ENCODE measurements at regions not wholly inside any gene's neighbourhood (a gene's known extent, or its start where the extent isn't known, plus 50 kb on each side); places are given as distances from the start of the nearest gene placed in this dataset.
"Not testable (repeated sequence)": the region's sequence is repeated elsewhere in the genome, so short reads cannot be mapped to it uniquely, and the experiment has no call there.

DNA sequence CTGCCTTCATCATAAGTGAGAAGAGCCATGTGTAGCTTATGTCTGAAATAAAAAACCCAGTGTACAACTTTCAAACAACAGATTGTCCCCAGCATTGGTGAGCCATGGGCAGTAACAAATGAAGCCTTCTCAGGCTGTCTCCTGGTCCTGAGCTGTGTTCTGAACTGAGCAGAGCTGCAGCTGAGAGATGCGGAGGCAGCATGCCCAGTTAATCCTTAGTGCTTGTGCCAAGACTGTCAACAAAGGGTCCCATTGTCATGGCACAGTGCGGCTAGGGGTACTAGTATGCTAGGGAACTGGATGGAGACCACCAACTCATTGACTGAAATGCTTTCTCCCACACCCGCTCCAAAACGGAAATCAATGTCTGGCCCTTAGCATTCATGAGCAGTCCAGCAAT lies 154.3 kb downstream of the RMST start:
- no peak for DNase-seq

DNA sequence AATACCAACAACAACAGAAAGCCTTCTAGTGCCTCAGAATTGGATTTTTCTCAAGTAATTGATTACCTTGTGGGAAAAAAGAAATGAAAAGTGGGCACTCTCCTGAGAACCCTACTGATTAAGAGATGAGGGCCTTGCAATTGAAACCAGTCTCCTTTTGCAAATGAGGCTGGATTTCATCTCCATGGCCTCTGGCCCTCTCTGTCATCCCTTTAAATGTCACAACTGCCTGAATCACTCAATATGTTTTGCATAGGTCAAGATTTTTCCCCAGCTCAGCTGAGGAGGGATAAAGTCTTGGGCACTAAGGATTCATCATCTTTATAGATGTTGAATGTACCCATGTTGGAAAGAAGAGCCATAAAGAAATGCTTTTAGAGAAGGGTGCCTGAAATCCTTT lies 166.4 kb downstream of the RMST start:
- no peak for DNase-seq

DNA sequence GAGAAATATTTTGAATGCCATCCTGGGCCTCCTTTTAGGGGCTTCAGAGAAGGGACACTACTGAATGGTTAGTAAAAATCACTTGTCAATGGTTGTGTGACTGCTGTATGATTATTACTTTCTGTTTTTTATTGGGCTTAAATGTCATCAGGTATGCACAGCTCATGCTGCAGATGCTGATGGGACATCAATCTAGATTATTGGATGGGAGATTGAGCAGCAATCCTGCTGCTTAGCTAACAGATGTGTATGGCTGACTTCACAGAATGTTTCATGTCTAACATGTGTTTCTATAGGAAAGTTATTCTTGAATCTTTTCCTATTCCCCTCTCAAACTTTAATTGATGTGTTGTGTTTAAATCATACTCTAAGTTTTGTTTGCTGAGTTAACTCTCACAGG lies 166.8 kb downstream of the RMST start:
- no peak for DNase-seq

DNA sequence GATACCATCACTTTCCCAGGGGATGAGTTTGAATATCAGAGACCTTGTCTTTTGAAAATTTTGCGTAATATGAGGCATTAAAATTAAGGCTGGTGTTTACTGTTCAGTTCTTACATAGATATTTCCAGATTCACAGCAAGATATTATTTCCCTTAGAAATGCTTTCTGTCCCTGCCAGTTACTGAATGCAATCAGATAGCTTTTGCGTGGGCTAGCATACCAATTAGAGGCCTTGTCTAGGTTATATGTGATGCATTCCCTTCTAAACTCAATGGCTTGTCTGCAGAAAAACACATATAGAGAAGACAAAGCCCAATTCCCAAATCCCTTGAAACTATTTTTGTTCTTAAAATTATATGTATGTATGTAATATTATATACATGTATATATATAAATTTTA lies 167.8 kb downstream of the RMST start:
- no peak for DNase-seq

DNA sequence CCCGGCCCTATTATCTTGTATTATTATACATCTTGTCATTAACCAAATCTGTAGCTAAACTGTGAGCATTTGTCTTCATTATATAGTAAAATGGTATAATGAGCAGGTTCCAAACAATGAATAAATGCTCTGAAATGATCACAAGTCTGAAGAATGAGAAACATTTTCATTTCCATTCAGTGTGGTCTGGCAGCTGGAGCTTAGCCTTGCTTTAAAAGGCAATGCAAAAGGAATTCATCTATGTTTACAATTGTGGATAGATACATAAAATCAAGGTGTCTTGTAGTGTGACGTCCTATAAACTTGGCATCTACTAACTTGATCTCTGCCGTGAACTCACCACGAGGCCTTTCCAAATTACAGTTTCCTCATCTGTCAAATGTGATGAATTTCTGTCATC lies 168.3 kb downstream of the RMST start:
- DNase-seq, result no peak

DNA sequence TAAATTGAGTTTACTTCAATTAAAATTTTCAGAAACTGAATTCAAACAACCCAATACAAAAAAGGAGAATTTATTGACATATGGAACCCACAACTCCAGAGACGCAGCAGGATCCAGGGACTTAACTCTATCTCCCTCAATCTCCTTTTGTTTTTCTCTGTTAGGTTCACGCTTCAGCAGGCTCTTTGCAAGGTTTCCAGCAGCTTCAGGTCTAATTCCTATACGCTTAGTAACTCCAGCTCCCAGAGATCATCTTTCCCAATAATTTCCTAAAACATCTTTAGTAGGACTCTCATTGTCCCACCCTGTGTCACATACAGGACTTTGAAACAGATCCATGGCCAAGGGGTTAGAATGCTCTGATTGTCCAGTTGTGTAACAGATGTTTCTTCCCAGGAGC lies 175.2 kb downstream of the RMST start:
- no peak for DNase-seq

DNA sequence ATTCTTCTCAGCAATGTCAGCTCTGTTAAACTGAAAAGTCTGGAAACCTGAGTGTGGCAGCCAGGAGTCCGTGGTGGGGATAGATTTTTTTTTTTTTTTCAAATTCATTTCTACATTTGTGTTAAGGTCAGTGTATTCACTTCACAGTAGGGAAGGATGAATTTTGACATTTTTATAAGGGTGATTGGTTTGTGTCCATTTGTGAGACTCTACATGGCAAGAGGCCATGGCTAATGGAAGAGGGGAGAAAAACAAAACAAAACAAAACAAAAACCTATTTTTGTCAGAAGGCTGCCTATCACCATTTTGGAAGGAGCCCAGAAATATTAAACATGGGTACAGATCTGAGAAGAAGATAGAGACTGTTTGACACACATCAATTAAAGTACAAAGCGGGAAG lies 176.1 kb downstream of the RMST start:
- no peak for DNase-seq

DNA sequence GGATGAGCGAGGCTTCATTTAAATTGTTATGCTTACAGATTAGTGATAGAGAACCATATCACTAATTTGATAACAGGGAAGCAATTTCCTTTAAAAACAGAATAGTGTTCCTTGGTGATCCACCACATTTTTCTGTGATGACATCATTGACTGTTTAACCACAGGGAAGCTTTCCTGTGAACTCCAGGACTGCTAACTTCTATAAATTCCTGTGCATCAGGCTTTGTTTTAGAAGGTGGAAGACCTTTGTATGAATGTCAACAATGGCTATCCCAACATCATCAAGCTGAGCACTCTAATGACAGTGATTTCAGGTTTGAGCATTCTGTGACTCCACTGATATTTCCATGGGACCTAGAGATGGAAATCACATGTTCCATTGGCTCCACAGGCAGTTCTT lies 177.1 kb downstream of the RMST start:
- DNase-seq, result no peak

DNA sequence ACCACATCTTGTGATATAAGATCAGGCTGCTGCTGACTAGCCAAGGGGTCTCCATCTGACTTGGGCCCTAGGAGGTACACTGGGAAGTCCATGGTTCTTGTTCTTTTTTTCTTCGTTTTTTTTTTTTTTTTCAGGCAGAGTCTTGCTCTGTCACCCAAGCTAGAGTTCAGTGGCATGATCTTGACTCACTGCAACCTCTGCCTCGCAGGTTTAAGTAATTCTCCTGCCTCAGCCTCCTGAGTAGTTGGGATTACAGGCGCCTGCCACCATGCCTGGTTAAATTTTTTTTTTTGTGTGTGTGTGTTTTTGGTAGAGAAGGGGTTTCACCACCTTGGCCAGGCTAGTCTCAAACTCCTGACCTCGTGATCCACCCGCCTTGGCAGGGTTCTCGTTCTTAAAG lies 178.2 kb downstream of the RMST start:
- DNase-seq, result no peak

DNA sequence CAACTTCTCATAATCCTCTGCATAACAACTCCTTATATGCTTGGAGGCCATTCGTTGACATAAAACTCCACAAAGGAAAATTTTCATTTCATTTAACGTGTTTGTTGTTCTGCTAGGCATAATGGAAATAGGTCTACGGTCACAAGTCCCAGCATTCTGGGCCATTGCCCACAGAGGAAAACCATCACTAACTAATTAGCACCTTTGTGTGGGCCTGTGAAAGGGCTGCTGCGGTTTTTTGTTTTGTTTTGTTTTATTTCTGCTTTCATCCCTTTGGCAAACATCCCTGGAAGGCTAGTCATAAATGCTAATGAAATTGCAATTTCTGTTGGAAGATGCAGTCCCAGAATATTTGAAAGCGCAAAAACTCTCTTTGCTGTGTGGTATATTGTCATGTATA lies 180.3 kb downstream of the RMST start:
- no peak for DNase-seq

DNA sequence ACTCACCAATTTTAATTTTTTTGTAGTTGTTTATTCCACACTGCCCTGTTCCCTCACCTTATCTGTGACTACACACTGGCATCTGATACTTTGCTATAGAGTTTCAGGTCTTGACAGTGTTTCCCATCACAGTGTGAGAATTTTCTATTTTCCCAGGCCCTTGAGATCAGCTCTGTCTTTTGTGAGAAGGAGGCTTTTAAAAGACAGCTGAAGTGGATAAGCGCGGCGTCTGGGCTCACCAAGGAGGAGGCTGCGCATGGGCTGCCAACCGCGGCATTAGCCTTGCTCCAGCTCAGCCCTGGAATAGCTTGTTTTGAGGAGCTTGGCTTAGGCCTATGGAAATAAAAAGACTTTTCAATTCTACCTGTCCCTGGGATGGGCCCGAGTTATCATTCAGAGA lies 181.3 kb downstream of the RMST start:
- no peak for DNase-seq

DNA sequence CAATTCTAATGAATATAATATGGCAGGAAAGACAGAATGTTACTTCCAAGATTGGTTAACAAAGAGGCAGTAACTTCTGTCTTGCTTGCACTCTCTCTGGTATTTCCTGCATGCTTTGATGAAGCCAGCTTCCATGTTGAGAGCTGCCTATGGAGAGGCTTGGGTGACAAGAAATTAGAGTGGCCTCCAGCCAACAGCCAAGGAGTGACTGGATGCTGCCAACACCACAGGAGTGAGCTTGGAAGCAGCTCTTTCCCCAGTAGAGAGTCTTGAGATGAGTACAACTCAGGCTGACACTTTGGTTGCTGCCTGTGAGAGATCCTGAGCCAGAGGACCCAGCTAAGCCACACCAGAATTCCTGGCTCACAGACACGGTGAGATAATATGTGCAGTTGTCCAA lies 183.1 kb downstream of the RMST start:
- no peak for DNase-seq

DNA sequence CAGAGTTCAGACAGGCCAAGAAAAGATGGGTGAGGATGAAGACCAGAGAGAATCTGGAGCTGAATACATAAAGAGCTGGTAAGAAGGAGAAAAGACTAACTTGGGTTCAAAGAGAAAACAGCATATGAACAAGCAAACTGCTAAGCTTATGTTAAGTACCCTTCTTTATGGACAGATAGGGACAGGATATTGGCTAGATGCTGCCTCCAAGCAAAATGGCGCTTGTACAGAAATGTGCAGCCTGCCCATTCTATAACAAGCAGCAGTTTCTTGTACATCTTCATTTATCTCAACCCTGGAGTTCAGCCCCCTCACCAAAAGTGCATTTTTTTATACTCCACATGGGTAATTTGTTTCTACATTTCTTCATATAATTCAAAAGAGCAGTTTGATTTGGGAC lies 184.5 kb downstream of the RMST start:
- DNase-seq, result no peak

DNA sequence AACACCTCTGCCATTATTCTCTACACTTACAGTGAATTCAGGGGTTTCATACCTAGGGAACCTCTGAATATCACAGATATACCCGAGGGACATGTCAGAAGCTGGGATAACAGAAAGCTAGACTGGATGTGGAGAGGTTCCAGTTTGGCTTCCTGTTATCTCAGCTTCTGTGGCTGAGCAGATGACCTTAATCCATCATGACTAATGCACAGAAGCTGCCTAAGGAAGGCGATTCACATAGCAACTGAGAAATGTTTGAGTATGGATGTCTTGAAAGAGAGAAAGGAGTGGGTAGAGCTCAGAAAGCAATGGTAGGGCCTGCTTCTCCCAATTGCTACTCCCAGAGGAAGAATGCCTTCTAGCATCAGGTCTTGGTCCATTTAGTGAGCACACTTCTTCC lies 187.6 kb downstream of the RMST start:
- DNase-seq, result peak; percentile 4

DNA sequence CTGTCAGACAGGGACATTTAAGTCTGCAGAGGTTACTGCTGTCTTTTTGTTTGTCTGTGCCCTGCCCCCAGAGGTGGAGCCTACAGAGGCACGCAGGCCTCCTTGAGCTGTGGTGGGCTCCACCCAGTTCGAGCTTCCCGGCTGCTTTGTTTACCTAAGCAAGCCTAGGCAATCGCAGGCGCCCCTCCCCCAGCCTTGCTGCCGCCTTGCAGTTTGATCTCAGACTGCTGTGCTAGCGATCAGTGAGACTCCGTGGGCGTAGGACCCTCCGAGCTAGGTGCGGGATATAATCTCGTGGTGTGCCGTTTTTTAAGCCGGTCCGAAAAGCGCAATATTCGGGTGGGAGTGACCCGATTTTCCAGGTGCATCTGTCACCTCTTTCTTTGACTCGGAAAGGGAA lies 193.9 kb downstream of the RMST start:
- DNase-seq, result not testable (repeated sequence)

DNA sequence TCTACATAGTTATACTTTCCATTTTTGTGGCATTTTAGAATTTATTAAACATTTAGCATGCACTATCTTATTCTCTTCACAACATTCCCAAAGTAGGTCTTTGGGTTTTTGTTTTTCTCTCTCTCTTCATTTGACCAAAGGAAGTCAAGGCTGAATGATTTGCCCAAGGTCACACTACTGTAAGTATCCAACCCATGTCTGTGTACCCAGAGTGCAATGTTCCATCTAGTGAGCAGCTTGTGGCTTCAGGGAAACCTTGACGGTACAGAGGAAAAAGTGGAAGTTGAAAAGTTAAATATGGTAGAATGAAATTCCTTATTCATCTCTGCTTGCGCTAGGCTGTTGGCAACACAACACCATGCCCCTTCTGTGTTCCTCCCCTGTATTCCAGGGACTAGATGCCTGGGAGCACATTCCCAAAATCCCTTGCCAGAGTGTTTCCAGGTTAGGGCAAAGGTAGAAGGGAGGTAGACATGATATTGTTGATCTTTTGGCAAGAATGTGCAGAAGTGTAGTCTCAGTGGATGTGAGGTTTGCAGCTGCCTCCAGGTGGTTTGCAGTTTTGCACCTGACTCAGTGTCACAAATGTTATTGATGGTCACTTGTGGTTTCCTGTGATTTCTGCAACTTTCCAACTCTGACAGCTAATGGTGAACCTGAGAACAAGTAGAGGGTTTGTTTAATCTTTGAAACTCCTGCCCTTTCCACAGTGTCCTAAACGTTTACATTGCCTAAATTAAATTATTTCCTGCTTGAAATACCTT lies 196.7 kb downstream of the RMST start:
- DNase-seq, result no peak

DNA sequence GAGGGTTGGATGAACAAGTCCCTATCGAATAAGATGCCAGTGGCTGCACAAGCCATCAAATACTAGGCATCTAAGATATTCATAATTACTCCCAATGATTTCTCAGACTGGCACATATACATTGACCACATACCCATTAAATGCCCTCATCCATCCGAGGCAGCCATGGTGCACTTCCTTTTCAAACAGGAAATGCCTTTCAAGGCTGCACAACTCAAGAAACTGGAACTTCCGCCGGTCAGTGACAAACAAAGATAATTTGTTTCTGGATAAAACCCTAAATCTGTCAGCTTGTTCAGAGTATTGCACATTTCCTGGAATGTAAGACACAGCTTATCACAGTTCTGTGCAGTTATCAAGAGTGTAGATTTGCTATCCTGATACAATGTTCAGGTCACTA lies 203.7 kb downstream of the RMST start:
- no peak for DNase-seq

DNA sequence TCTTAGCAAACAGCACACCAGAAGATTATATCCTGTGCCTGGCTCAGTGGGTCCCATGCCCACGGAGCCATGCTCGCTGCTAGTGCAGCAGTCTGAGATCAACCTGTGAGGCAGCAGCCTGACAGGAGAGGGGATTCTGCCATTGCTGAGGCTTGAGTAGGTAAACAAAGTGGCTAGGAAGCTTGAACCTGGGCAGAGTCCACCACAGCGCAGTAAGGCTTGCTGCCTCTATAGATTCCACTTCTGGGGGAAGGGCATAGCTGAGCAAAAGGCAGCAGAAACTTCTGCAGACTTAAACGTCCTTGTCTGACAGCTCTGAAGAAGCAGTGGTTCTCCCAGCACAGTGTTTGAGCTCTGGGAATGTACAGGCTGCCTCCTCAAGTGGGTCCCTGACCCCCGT lies 210.3 kb downstream of the RMST start:
- DNase-seq, result no peak

DNA sequence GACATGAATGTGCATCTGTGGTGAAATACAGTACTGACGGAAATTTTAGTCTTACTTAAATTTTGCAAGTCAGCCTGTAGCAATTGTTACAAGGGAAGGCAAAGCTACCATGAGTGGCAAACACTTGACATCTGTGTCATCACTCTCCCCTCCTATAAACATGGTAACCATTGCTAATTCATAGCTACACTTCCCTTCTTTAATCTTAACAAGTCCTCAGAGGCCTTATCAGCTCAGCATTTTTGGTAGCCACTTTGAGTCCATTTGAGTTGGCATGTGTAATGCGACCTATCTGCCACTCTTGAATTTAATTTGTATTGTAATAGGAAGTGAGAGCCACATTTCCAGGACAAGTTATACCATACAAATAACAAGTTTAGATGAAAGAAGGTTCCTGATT lies 218.1 kb downstream of the RMST start:
- DNase-seq, result no peak

DNA sequence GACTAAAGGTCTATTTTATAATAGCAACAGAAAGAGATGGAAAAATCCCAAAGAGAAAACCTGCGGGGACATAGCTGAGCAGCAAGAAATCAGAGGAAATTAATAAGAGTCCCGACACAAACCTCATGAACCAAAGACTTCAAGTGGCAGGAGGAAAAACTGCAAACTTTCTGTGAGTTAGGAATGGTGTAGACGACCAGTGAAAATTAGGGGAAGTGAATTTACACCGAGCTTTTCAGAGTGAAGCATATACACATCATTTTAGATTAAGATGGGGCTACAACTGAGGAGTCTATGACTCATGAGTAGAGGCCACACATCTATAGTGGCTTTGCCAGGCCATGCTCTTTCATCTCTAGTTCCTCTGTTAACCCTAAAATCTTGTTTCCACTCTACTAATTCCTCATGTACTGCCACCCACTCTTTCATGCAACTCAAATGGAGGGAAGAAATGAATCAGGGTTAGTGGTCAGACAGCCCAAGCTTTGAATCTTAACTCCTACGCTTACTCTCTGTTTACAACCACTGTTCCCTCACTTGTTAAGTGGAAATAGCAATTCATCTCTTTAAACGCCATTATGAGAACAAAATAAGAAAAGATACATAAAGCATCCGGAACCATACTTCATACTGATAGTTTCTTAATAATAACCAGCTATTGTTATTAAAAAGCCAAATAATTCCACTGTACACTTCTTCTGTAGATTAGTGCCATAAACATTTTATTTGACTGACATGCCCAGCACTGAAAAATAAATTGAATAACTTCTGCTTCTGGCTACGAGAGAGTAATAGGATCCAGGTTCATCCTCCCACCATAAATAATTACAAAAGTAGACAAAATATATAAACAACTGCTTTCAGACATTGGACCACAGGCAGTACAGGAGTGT lies 219.3 kb downstream of the RMST start:
- DNase-seq, result no peak

DNA sequence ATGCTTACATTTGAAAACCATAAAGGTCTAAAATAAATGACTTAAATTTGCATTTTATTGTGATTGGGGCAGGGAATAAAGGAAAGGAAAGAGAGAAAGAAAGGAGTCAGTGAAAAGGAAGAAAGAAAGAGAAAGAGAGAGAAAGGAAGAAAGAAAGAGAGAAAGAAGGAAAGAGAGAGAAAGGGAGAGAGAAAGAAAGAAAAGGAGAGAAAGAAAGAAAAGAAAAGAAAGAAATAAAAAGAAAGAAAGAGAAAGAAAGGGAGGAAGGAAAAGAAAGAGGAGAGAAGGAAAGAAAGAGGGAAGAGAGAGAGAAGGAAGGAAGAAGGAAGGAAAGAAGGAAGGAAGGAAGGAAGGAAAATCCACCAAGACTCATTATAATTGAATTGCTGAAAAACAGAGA lies 222.8 kb downstream of the RMST start:
- no peak for DNase-seq

DNA sequence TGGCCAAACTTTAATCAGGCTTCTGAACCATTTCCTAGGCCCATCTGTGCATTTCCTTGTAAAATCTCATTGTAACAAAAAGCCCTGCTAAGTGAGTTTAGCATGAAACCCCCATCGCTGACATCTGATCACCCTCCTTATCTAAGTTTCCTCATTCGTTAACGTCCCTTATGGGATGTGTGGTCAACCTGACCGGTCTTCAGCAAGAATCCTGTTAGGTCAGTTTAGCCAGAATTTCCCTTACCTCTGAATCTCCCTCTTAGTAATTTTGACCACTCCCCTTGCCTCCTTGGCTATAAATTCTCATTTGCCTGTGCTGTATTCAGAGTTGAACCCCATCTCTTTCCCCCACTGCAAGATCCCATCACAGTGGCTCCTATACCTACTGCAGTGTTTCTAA lies 239.3 kb downstream of the RMST start:
- DNase-seq, result no peak

DNA sequence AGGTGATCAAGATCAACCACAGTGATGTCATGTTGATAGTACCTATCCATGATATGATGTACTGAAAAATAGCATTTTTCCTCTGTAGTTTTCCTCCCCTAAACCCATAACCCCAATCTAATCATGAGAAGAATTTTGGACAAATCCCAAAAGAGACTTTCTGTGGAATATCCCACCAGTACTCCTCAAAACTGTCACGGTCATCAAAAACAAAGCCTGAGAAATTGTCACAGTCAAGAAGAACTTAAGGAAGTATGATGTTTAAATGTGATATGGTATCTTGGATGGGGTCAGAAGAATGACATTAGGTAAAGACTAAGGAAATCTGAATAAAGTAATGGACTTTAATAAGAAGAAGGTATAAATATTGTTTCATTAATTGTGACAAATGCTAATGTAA lies 248.8 kb downstream of the RMST start:
- DNase-seq, result no peak

DNA sequence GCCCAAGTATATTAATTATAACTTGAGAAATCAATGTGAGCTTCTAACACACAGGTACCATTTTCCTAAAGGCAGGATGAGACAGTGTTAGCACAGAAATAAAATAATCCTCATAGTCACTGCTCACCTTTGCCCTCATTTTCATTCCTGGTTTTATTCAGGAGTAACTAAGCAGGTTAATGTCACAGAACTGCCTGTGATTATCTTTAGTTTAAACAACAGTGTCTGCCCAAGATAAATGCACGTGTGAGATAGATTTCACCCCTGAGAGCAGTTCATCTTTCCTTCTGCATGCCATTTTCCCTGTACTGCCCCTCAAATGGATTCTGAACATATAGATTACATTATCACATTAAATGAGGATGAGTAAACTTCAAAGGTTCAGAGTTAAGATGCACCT lies 250.7 kb downstream of the RMST start:
- no peak for DNase-seq

Data from fibroblast of skin of scalp (primary cell).